GM19043 (cell line): ENCODE measurements at regions not wholly inside any gene's neighbourhood (a gene's known extent, or its start where the extent isn't known, plus 50 kb on each side); places are given as distances from the start of the nearest gene placed in this dataset.

ENCODE experiments used
- ATAC-seq: cut with Tn5 transposase; IDR thresholded peaks from one replicate; pipeline ENCODE4 v1.9.1; 2021; ENCODE audit warnings: low read depth; ENCODE audit not compliant: unreplicated experiment

- no peak for ATAC-seq
Measured at GRCh38 chrX:13110433-13111324, 66.3 kb upstream of the FAM9C start.

DNA sequence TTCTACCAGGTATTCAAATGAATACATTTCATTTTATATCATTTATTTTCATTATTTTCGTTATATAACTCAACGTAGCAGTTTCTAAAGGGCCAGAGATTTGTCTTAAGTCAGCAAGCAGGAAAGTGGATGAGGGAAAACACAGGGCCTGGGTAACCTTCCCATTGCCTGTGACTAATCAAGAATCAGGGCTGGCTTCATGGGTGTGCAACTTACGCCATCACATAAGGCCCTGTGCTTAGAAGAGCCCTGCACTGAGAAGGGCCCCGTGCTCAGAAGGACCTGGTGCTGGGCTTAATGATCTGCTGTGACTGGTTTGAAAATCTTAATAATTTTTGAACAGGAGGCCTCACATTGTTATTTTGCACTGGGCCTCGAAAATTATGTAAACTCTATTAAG is 65.4 kb upstream of the FAM9C start:
- no peak for ATAC-seq

DNA sequence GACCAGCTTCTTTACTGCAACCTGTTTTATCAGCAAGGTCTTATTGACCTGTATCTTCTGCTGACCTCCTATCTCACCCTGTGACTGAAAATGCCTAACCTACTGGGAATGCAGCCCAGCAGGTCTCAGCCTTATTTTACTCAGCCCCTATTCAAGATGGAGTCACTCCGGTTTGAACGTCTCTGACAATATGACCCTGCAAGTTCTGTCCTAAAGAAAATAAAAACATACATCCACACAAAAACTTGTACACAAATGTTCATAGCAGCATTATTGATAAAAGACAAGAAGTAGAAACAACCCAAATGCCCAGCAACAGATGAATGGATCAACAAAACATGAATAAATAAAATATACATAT is 59.5 kb upstream of the FAM9C start:
- no peak for ATAC-seq

GRCh38 chrX:13103188-13103913 is 58.9 kb upstream of the FAM9C start:
- ATAC-seq, result no peak

GRCh38 chrX:13102636-13103035 is 58.2 kb upstream of the FAM9C start:
- no peak for ATAC-seq

GRCh38 chrX:13101441-13102139 is 57.2 kb upstream of the FAM9C start:
- ATAC-seq, result no peak

GRCh38 chrX:13099121-13099520 is 54.7 kb upstream of the FAM9C start:
- ATAC-seq, result no peak

DNA sequence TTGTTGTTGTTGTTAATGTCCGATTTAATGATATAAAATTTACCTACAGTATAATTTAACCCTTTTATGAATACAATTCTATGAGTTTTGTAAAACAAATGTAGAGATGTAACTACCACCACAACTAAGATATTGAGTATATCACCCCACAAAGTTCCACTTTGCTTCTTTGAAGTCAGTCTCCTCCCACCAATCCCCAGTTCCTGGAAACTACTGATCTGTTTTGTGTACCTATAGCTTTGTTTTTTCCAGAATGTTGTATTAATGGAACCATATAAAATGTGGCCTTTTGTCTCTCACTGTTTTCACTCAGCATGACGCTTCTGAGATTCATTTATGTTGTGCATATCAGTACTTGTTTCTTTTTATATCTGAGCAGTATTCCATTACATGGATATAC is 52.3 kb upstream of the FAM9C start:
- no peak for ATAC-seq

GRCh38 chrX:13094828-13095341 is 50.5 kb upstream of the FAM9C start:
- no peak for ATAC-seq

- ATAC-seq, result no peak
Measured at GRCh38 chrX:13094374-13094773, 50.0 kb upstream of the FAM9C start.
